NOMO-1 treated with DMSO at 0.1 percent for 48 hours (cell line): ENCODE measurements at regions not wholly inside any gene's neighbourhood (a gene's known extent, or its start where the extent isn't known, plus 50 kb on each side); places are given as distances from the start of the nearest gene placed in this dataset.

Experiments used
- DNase-seq: peaks from one replicate; lab custom pipeline; 2025; ENCODE audit not compliant: unreplicated experiment; lab: John Stamatoyannopoulos, UW

GRCh38 chr18:26794230-26795101, 71.0 kb downstream of the AQP4 start:
- no peak for DNase-seq

- no peak for DNase-seq
These were observed 72.8 kb downstream of the AQP4 start for GRCh38 chr18:26792661-26793060.

- no peak for DNase-seq
These were observed 73.8 kb downstream of the AQP4 start for GRCh38 chr18:26791676-26792075.

GRCh38 chr18:26784599-26784998, 80.9 kb downstream of the AQP4 start:
- DNase-seq = no peak

GRCh38 chr18:26783170-26783569, 82.3 kb downstream of the AQP4 start:
- DNase-seq = no peak

GRCh38 chr18:26780520-26781325, 84.8 kb downstream of the AQP4 start:
- DNase-seq = peak; percentile 3

GRCh38 chr18:26778054-26778393, 87.5 kb downstream of the AQP4 start:
- DNase-seq = no peak

- no peak for DNase-seq
These were observed 88.0 kb downstream of the AQP4 start for GRCh38 chr18:26777351-26778053.

- DNase-seq = no peak
These were observed 92.8 kb downstream of the AQP4 start for GRCh38 chr18:26772691-26773090.

GRCh38 chr18:26771524-26771923, 94.0 kb downstream of the AQP4 start:
- DNase-seq = peak; percentile 34

- no peak for DNase-seq
These were observed 97.1 kb downstream of the AQP4 start for GRCh38 chr18:26768385-26768784.

- no peak for DNase-seq
These were observed 100.0 kb downstream of the AQP4 start for GRCh38 chr18:26765498-26765897.

- DNase-seq = no peak
These were observed 100.9 kb downstream of the AQP4 start for GRCh38 chr18:26764586-26764985.

GRCh38 chr18:26764177-26764576, 101.3 kb downstream of the AQP4 start:
- no peak for DNase-seq

- no peak for DNase-seq
These were observed 101.9 kb downstream of the AQP4 start for GRCh38 chr18:26763446-26764110.

GRCh38 chr18:26757263-26758019, 108.1 kb downstream of the AQP4 start:
- DNase-seq = no peak

GRCh38 chr18:26756556-26756955, 109.0 kb downstream of the AQP4 start:
- DNase-seq = no peak

- no peak for DNase-seq
These were observed 118.6 kb downstream of the AQP4 start for GRCh38 chr18:26746826-26747475.

GRCh38 chr18:26746398-26746797, 119.1 kb downstream of the AQP4 start:
- peak; percentile 25 for DNase-seq
